ENCODE measurements at regions not wholly inside any gene's neighbourhood (a gene's known extent, or its start where the extent isn't known, plus 50 kb on each side); places are given as distances from the start of the nearest gene placed in this dataset.

DNA sequence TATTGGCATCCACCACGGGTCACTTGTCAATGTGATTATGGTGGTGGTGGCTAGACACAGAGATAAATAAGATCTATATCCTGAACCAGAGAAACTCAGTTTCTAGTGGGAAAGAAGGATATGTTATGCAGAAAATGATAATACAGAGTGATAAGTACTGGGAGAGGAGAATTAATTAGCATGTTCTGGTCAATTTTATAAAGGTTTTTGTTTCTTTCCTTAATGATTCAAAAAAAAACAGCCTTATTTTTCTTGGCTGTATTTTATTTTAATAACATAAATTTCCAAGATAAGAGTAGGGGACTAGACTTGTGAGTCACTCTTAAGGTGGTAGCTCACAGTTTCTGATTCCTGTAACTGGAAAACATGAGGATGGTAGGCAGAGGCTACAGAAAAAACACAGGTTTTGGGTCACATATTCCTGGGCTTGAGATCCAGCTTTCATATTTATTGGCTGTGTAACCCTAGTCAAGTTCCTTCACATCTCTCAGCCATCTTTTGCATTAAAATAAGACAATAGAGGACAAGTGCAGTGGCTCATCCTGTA lies 350.3 kb upstream of the RPS23 start:
- TF ChIP-seq, protein P1, sequence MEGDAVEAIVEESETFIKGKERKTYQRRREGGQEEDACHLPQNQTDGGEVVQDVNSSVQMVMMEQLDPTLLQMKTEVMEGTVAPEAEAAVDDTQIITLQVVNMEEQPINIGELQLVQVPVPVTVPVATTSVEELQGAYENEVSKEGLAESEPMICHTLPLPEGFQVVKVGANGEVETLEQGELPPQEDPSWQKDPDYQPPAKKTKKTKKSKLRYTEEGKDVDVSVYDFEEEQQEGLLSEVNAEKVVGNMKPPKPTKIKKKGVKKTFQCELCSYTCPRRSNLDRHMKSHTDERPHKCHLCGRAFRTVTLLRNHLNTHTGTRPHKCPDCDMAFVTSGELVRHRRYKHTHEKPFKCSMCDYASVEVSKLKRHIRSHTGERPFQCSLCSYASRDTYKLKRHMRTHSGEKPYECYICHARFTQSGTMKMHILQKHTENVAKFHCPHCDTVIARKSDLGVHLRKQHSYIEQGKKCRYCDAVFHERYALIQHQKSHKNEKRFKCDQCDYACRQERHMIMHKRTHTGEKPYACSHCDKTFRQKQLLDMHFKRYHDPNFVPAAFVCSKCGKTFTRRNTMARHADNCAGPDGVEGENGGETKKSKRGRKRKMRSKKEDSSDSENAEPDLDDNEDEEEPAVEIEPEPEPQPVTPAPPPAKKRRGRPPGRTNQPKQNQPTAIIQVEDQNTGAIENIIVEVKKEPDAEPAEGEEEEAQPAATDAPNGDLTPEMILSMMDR (IDR thresholded peaks at IDR 0.05): no peak
- TF ChIP-seq, protein P2, sequence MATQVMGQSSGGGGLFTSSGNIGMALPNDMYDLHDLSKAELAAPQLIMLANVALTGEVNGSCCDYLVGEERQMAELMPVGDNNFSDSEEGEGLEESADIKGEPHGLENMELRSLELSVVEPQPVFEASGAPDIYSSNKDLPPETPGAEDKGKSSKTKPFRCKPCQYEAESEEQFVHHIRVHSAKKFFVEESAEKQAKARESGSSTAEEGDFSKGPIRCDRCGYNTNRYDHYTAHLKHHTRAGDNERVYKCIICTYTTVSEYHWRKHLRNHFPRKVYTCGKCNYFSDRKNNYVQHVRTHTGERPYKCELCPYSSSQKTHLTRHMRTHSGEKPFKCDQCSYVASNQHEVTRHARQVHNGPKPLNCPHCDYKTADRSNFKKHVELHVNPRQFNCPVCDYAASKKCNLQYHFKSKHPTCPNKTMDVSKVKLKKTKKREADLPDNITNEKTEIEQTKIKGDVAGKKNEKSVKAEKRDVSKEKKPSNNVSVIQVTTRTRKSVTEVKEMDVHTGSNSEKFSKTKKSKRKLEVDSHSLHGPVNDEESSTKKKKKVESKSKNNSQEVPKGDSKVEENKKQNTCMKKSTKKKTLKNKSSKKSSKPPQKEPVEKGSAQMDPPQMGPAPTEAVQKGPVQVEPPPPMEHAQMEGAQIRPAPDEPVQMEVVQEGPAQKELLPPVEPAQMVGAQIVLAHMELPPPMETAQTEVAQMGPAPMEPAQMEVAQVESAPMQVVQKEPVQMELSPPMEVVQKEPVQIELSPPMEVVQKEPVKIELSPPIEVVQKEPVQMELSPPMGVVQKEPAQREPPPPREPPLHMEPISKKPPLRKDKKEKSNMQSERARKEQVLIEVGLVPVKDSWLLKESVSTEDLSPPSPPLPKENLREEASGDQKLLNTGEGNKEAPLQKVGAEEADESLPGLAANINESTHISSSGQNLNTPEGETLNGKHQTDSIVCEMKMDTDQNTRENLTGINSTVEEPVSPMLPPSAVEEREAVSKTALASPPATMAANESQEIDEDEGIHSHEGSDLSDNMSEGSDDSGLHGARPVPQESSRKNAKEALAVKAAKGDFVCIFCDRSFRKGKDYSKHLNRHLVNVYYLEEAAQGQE (IDR thresholded peaks at IDR 0.05; ENCODE audit: insufficient read depth in 1 of 2, low read depth in 2 of 2, low read length in 1 of 2): no peak
